CD4-positive, alpha-beta T cell (primary cell): ENCODE measurements at regions not wholly inside any gene's neighbourhood (a gene's known extent, or its start where the extent isn't known, plus 50 kb on each side); places are given as distances from the start of the nearest gene placed in this dataset.

ENCODE experiments used
- ATAC-seq: fragments of 200-7000 bp; cut with Tn5 transposase; one replicate; pipeline ENCODE4 v1.10.0; 2022; ENCODE audit warnings: mild to moderate bottlenecking; ENCODE audit not compliant: poor library complexity
- CTCF ChIA-PET: fragments of 350-600 bp; sonication (Branson Sonifier 250); formaldehyde crosslinking; loops from one replicate; lab custom pipeline; 2021; ENCODE audit warnings: antibody characterized with exemption, inconsistent platforms; lab: Charles Lee
- POLR2A ChIA-PET: fragments of 350-600 bp; sonication (Branson Sonifier 250); formaldehyde crosslinking; loops from one replicate; lab custom pipeline; 2021; ENCODE audit warnings: antibody characterized with exemption, inconsistent platforms; lab: Charles Lee
- DNase-seq, 14 experiments: peaks; one replicate each; pipeline ENCODE4 v3.0.0-alpha.2; 2013 to 2020; ENCODE audit warnings: mixed read lengths in 2 of 14
- H3K27ac ChIP-seq, 2 donors: one replicate each; pipeline versions ENCODE4 v1.5.1 to v1.7.0; 2013; ENCODE audit warnings: low read length in 2 of 2, low read depth in 1 of 2, mild to moderate bottlenecking in 1 of 2
- H3K27me3 ChIP-seq, 2 experiments: 1 replicate in 1 of 2; 2 replicates in 1 of 2; pipeline versions ENCODE4 v1.6.1 to v1.7.0; 2013; ENCODE audit warnings: low read length in 2 of 2, control low read depth in 1 of 2, mild to moderate bottlenecking in 1 of 2, moderate library complexity in 1 of 2; ENCODE audit not compliant: insufficient read depth in 2 of 2, control insufficient read depth in 1 of 2
- H3K36me3 ChIP-seq: one replicate; pipeline ENCODE4 v1.6.1; 2013; ENCODE audit warnings: low read length, control low read depth; ENCODE audit not compliant: insufficient read depth
- H3K4me1 ChIP-seq: one replicate; pipeline ENCODE4 v1.6.1; 2013; ENCODE audit warnings: low read length, control low read depth; ENCODE audit not compliant: insufficient read depth
- H3K4me3 ChIP-seq: one replicate; pipeline ENCODE4 v1.5.1; 2013; ENCODE audit warnings: mild to moderate bottlenecking, low read length, moderate library complexity
- H3K9me3 ChIP-seq, 2 experiments: 1 replicate in 1 of 2; 2 replicates in 1 of 2; pipeline versions ENCODE4 v1.6.1 to v1.7.0; 2013; ENCODE audit warnings: low read length in 2 of 2, mild to moderate bottlenecking in 2 of 2, control low read depth in 1 of 2, moderate library complexity in 1 of 2; ENCODE audit not compliant: control insufficient read depth in 1 of 2, insufficient read depth in 1 of 2
- H3K27ac Mint-ChIP-seq: one replicate; pipeline ENCODE4 v1.8.0; 2020; ENCODE audit warnings: mixed read lengths
- H3K27me3 Mint-ChIP-seq: one replicate; pipeline ENCODE4 v1.8.0; 2021; ENCODE audit warnings: mixed read lengths
- H3K36me3 Mint-ChIP-seq: one replicate; pipeline ENCODE4 v1.8.0; 2021; ENCODE audit warnings: low read depth, mixed read lengths
- H3K4me1 Mint-ChIP-seq: one replicate; pipeline ENCODE4 v1.8.0; 2021; ENCODE audit warnings: low read depth, mixed read lengths
- H3K4me3 Mint-ChIP-seq: one replicate; pipeline ENCODE4 v1.8.0; 2020; ENCODE audit warnings: mild to moderate bottlenecking, mixed read lengths
- H3K9me3 Mint-ChIP-seq: one replicate; pipeline ENCODE4 v1.8.0; 2020; ENCODE audit warnings: mixed read lengths
- CTCF ChIP-seq: fragments of 200-600 bp; IDR thresholded peaks from one replicate; pipeline ENCODE4 v1.8.0; 2022; ENCODE audit warnings: antibody characterized with exemption, mild to moderate bottlenecking
- intact Hi-C, 2 experiments: fragments of 100-400 bp; cut with DNase I in 1 of 2; cut with micrococcal nuclease in 1 of 2; formaldehyde crosslinking; loops; one replicate each; pipeline versions ENCODE4 v1.15.1 to v1.9.0; 2023 to 2025; cut with DNase I, micrococcal nuclease

GRCh38 chr15:96442076-96442475 is 111.6 kb downstream of the NR2F2 start:
- Histone ChIP-seq H3K9me3 (peaks cover 0 to 5% of the 10 kb centered on the region in 2 experiments), H3K4me1 (no peaks in the 10 kb centered on the region), H3K27me3 (peaks cover 0 to 3% of the 10 kb centered on the region in 2 experiments), H3K27ac (no peak overlapping the region), H3K36me3 (no peaks in the 10 kb centered on the region), H3K4me3 (no peak overlapping the region)
- H3K9me3 Mint-ChIP-seq = no peaks in the 10 kb centered on the region
- no peak overlapping the region for H3K27ac Mint-ChIP-seq
- ChIA-PET POLR2A (no interaction called here), CTCF (no interaction called here)
- no peak overlapping the region for H3K4me3 Mint-ChIP-seq
- ATAC-seq (no peak), DNase-seq (no peak)
- intact Hi-C loops = no loop called here
- no peaks in the 10 kb centered on the region for H3K4me1 Mint-ChIP-seq
- H3K36me3 Mint-ChIP-seq = no peaks in the 10 kb centered on the region
- TF ChIP-seq CTCF = no peak
- no peaks in the 10 kb centered on the region for H3K27me3 Mint-ChIP-seq

GRCh38 chr15:96444865-96445264 is 114.4 kb downstream of the NR2F2 start:
- Histone ChIP-seq H3K9me3 (peaks cover 0 to 5% of the 10 kb centered on the region in 2 experiments), H3K4me3 (no peak overlapping the region), H3K27me3 (peaks cover 0 to 3% of the 10 kb centered on the region in 2 experiments), H3K4me1 (no peaks in the 10 kb centered on the region), H3K36me3 (no peaks in the 10 kb centered on the region), H3K27ac (no peak overlapping the region)
- no peak overlapping the region for H3K27ac Mint-ChIP-seq
- intact Hi-C loops = no loop called here
- H3K4me1 Mint-ChIP-seq = no peaks in the 10 kb centered on the region
- no peaks in the 10 kb centered on the region for H3K27me3 Mint-ChIP-seq
- DNase-seq (no peak), ATAC-seq (no peak)
- H3K4me3 Mint-ChIP-seq = no peak overlapping the region
- no peaks in the 10 kb centered on the region for H3K36me3 Mint-ChIP-seq
- ChIA-PET CTCF (no interaction called here), POLR2A (no interaction called here)
- TF ChIP-seq CTCF = no peak
- no peaks in the 10 kb centered on the region for H3K9me3 Mint-ChIP-seq

- peaks cover 0 to 3% of the 10 kb centered on the region in 2 experiments for H3K27me3 ChIP-seq
- H3K9me3 Mint-ChIP-seq = no peaks in the 10 kb centered on the region
- no peaks in the 10 kb centered on the region for H3K27me3 Mint-ChIP-seq
- no peak overlapping the region for H3K27ac Mint-ChIP-seq
- H3K9me3 ChIP-seq = no peaks in the 10 kb centered on the region
- no peak overlapping the region for H3K4me3 Mint-ChIP-seq
- H3K4me1 ChIP-seq = no peaks in the 10 kb centered on the region
- H3K4me1 Mint-ChIP-seq = no peaks in the 10 kb centered on the region
- no peak for DNase-seq
- ChIA-PET CTCF (no interaction called here), POLR2A (no interaction called here)
- no peak overlapping the region for H3K4me3 ChIP-seq
- ATAC-seq = no peak
- no peaks in the 10 kb centered on the region for H3K36me3 ChIP-seq
- no peaks in the 10 kb centered on the region for H3K36me3 Mint-ChIP-seq
- intact Hi-C loops = no loop called here
- TF ChIP-seq CTCF = no peak
- no peak overlapping the region for H3K27ac ChIP-seq
Measured at GRCh38 chr15:96448923-96449322, 118.4 kb downstream of the NR2F2 start.
